SW480 (cell line): ENCODE measurements at regions not wholly inside any gene's neighbourhood (a gene's known extent, or its start where the extent isn't known, plus 50 kb on each side); places are given as distances from the start of the nearest gene placed in this dataset.

ENCODE experiments used
- DNase-seq: peaks from one replicate; pipeline ENCODE4 v3.0.0-alpha.2; 2016; ENCODE audit warnings: low spot score

DNA sequence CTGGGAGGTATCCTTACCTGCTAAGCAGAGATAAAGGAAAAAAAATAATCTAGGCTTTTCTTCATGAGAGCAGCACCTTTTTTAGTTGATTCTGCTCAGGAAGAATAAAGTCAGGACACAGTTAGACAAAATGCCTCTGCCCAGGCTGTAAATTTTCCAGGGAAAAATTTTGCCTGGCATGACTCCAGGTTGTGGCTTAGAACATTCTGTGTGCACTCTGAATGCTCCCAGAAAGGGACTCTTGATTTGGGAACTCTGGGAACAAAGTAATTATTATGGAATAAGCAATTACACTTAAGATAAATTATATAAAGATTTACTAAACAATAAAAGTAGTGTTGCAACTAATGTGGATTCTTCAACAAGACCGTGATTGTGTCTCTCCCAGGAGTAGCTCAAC lies 826.2 kb upstream of the TENM3 start:
- no peak for DNase-seq

DNA sequence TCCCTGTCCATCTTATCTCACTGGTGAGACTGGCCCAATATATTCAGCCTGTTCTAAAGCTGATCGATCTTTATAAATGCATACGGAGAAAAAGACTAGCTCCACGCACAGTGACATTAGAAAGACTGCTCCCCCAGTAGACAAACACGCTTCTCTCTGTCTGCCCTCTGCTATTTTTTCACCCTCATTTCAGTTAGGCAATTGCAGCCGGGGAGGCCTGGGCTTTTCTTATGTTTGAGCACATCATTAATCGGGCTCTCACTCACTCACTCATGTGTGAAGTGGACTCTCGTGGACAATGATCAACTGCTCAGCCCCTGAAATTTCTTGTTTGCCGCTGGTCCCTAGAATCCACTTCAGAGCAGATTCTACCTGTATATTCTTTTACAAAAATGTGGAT lies 824.7 kb upstream of the TENM3 start:
- no peak for DNase-seq

DNA sequence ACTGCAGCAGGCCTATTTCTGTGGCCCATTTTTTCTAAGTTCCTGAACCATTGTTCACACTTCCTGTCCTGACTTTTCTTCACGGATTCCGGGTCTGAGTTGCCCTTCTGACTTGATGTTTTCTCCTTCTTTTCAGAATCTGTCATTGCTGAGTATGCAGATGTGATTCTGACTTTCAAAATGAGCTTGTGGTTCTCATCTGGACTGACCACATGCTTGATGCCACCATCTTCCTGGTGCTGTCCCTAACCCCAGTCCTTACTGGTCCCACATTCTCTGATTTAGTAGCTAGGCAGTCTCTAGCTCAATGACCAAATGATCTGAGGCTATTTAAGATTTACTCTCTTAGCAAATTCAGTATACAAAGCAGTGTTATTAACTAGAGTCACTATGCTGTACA lies 822.3 kb upstream of the TENM3 start:
- DNase-seq: no peak

DNA sequence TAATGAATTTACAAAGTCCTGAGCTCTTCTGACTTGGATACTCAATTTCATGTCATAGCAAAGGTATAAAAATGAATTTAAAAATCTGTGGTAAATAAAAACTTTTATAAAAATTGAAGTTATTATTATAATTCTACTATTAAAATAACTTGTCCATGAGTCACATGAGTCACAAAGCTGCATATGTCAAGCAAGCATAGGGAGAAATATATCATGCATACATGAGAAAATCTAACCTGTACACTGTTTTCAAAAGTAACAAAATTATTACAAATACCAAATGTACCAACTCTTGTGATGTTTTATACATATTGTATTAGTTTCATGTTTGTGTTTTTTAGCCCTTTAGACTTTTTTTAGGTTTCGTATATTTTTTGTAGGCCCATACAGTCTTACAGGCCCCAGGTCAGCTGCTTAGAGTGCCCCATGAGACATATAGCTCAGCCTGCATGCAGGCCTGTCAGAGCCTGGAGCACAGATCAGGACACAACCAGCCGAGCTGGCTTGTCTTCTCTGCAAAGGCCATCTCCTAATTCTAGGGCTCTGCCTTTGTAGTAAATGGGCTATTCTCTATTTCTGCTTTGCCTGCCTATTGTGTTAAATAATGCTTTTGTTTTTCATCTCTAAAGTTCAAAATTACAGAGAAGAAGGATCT lies 818.7 kb upstream of the TENM3 start:
- DNase-seq: no peak

DNA sequence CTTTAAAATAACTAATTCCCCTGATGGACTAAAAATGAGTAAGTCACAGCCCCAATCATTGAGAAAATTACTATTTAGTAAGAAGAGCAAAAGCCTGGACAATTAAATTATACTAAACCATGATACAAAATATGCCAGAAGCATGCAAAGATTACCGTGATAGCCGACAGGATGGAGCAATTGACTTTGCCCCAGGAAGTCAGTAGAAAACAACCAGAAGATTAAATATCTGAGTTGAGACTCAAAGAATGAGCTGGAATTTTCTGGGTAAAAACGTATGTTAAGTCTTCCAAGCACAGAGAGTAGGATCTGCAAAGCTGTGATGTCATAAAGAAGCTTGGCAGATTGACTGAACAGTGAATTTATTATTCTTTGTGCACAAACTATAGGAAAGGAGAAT lies 816.1 kb upstream of the TENM3 start:
- no peak for DNase-seq

DNA sequence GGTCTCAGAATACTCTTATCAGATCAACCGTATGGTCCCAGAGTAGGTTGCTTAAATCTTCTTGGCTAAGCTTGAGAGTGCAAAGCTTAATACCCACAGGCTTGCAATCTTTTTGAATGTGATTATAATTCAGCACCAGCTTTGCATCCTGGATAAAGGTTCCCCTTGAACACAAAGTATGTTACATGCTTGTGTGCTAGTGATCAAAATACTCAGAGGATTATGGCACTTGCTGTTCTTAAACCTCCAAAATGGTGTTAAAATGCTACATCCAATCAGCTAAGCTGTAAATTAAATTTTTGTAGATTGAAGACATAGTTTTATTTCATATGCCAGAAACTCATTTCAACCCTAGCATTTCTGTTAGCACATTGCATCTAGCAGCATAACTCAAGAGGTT lies 812.2 kb upstream of the TENM3 start:
- no peak for DNase-seq

DNA sequence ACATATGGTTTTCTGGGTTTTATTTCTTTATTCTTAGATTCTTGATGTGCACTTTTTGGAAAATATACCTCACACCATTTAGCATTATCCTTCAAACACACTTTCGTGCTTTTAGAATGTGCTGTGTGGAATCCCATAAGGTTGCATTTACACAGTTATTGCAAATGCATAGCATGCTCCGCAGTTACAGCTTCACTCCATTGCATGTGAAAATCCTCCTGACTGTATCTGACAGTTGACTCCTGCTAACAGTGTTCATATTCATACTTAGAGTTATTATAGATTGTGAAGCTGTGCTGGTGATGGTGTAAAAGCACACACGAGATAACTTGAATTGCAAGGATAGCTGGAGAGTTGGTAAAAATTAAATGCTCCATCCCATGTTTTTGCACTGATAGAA lies 811.5 kb upstream of the TENM3 start:
- no peak for DNase-seq

DNA sequence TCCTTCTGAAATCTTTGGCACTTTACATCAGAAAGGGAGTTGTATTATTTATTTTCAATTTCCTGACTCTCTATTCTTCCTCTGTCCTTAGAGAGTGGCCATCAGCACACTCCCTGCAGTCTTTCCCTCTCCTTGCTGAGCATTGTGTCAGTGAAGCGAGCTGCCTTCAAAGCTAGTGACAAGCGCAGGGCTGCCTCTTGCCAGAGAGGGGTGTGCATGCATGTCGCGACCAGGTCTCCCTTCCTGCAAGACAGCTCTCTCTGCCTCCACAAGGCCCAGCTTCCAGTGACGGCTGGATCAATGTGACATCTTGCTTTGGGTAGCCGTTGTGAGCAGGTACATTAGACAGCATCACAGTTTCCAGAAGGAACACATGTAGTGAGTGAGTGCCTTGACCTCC lies 810.9 kb upstream of the TENM3 start:
- DNase-seq: no peak

DNA sequence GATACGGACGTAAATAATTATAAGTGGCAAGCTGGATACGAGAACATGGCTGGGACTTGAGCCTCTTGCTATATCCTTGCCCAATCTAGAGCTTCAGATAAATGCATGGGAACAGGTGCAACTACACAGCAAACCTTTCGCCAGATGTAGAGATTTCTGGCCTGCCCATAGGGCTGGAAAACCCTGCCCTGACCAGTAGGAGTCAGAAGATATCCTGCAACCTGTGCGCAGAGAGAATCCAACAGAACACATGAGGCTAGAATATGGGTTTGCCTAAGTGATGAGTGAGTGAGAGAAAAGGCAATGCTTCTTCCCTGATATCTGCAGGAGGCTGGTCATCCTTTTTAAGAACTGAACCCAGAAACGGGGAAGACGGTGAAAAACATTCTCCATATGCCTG lies 805.3 kb upstream of the TENM3 start:
- DNase-seq: no peak

DNA sequence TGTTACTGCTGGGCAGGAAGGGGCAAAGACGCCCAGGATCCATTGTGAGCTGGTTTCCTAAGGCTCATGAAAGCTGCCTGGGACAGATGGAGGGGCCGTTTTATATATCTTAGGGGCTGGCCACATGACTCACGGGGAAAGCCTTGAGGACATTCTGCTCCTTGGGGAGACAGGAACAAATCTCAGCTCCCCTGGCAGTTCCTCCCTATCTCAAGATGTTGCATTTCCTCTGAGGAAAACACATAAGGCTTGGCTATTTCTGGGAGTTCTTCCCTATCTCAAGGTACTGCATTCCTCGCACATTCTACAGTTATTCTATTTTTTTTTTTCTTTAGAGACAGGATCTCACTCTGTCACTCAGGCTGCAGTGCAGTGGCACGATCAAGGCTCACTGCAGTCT lies 804.6 kb upstream of the TENM3 start:
- no peak for DNase-seq

DNA sequence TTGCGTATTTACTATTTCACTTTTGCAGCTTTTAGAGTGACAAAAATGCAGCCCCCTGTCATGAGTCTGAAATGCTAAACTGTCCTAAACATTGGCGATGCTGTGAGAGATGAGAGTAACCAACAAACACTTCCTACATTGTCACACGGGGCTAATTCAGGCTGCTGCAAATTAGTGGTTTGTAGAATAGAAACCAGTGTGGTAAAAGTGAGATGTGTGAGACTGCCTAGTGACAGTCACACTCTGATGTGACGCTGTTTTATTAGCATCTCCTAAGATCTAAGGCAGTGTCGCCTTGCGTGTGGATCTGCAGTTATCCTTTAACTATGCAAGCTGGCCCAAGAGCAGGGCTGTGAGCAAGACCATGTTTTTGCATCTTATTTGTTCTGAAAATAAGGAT lies 800.2 kb upstream of the TENM3 start:
- DNase-seq: no peak

DNA sequence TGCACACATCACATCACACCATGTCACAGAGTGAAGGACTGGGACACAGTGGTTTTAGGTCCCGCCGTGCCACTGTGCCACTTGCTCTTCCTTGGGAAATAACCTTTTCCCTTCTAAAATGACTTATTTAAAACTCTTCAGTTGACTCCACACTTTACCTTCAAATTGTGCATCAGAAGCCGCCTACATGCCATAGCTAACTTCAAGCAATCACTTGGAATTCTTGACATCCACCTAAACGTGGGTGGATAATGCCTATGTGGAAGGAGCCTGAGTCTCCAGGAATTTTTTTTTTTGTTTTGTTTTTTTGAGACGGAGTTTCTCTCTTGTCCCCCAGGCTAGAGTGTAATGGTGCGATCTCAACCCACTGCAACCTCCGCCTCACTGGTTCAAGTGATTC lies 777.4 kb upstream of the TENM3 start:
- DNase-seq: no peak

DNA sequence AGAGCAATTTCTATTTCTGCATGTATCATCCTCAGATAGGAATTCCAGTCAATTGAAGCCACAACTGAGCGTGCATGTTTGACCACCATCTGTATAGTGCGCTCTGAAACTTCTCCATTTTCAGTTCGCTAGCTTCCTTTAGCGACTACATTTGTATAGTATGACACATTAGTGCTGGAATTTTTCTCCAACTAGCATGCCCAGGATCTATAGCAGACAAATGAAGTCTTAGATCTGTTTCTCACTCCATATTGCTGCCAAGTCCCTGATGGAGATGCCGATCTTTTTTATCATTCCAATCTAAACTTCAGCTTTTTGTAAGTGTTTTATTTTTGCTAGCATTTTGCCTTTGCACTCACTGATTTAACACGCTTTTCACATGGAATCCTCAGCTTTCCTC lies 774.8 kb upstream of the TENM3 start:
- no peak for DNase-seq

DNA sequence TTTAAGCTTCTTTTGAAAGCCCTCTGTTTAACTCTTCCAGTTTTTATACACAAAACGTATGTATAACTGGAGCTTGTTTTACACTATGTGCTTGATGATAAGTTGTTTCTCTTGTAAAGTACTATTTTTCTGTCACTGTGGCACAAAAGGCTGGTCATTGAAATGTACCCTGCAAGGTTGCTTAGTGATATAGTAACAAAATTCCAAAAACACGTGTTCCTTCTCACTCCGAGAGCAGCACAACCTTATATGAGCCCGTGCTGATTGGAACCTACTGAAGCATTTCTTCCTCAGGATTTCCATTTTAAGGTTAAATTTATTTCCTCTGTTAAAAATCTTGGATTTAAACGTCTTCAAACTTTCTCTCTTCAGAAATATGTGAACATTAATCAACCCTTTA lies 772.9 kb upstream of the TENM3 start:
- DNase-seq: no peak

DNA sequence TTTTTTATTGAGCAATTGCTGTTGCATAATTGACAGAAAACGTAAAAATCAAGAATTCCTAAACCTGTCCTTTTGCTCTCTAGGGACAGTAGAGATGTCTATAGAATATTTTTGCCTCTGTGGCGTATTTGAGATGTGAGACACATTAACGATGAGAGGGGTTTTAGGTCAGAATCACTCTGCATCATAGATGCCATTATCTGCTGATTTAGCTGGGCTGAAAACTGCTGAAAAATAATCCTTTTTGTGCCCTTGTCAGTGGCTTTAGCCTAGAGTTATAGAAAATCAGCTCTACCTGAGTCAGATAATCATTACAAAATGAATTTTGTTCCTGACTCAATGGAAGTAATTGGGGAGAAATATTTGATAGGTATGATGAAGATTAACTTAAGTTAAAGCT lies 767.8 kb upstream of the TENM3 start:
- DNase-seq: no peak

DNA sequence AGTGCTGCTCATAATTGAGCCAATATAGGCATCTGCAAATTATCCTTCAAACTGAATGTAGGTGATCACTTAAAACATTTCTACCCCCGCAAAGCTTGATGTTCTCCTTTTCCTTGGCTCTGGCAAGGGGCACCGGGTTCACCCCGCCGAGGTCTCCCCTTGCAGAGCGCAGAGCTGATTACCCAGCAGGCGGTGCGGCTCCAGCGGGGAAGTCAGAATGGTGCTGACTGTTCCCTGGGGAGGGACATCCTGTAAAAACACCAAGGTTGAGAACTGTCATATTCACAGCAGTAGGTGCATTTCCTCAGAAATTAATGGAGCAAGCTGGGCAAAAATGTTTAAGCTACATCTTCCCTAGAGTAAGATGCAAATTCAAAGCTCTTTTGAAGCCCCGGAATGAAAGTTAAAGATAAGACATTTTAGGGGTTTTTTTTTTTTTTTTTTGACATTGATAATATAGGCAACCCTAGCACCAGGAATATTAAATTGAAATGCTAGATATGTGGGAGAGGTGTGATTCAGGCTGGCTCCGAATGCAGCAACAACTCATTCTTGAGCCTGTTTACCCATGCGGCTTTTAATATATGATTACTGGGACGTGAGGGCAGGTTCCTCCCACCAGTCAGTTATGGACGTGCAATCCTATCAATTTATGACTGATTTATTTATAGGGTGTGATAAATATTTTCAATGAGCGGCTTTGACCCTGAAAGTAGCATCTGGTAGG lies 767.3 kb upstream of the TENM3 start:
- DNase-seq: no peak

DNA sequence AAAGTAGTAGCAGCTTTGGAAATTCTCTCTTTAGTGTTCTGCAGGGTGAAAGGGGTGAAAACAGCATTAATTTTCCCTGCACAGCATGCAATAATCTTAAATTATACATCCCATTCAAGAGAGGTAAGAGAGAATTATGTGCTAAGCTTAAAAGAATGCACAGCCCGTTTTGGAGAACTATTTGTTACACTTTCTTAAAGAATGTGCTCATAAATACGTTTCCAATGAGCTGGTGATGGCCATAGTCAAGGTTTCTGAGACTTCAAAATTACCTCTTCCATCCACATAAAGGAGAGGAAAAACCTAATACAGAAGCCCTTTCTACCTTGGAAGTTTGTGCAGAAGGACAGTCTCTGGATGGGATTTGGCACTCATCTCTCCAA lies 766.7 kb upstream of the TENM3 start:
- DNase-seq: no peak

DNA sequence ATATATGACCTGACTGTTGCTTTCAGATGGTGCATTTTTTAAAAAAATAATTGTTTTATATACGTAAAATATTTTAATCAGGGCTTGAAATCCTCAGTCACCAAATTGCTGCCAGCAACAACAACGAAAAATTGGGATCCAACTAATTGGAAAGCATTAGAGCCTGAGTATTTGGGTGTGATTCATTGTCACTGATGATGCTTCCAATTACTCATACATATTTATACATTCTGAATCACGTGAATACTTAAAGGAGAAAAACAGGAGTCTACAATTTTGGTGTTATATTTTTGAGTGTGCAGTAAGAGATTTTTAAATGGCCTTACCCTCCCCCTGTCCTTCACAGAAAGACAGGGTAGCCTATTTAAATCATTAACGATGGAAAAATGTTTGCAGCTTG lies 765.6 kb upstream of the TENM3 start:
- DNase-seq: no peak

DNA sequence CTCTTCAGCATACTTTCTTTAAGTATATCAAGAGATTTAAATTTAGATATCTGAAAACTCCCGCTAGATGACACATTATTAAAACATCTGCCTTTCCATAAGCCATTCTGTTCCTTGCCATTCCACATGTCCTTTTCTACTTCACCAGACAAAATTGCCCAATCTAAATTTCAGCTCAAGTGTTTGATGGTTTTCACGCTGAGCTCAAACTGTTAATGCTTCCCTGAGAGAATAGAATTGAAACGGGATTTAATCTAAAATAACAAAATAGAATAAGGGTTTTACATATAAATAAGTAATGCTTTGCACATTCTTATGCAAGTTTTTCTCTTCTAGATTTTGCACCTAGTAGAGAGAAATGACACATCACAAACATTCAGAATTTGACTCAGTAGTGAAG lies 764.5 kb upstream of the TENM3 start:
- DNase-seq: no peak

DNA sequence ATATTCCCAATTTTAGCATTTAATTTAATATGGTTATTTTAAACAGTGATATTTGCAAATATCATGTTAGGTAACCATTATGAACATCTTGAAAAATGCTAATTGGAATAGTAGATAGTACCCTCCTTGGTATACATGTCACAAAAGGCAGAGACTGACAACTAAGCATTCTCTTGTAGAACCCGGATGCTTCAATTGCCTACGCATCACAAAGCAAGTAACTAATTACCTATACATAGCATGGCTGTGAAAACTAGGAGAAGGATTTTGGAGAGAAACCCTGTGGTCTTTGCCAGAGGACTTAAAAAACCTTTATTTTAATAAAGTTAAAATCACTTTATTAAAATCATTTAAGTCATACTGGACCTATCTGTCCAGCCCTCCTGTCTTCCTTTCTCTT lies 764.1 kb upstream of the TENM3 start:
- DNase-seq: no peak

DNA sequence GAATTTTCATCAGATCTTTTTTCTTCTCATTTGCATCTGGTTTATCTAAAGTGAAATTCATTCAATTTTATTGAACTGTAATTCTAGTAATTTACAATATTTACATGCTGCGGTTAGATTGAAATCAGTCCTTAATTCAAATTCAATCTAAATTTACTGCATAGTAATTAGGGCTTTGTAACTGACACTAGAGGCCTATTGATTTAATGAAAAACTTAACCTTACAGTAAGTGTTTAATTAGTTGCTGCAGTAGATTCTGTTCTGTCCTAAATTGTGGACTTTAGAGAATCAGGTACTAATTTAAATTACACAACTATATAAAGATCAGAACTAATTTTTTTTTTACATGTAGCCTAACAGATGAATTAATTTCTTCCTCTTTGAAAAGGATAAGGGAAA lies 758.8 kb upstream of the TENM3 start:
- DNase-seq: no peak

DNA sequence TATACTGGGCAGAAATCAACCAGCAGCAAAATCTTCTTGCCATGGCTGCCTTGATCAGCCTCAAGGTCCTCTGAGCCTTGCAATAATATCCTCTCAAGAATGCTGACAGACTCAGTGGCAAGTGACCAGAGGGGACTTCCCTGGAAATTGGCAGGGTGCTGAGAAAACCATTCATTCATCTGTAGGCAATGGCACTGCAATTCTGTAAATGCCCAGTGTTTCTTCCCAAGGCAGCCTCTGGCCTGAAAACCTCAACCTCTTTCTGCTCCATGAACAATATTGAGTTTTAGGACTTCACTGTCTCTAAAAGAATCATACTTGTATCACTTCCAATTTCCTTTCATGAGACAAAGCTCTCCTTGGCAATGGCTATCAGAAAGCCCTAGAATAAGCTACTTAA lies 754.3 kb upstream of the TENM3 start:
- DNase-seq: no peak

DNA sequence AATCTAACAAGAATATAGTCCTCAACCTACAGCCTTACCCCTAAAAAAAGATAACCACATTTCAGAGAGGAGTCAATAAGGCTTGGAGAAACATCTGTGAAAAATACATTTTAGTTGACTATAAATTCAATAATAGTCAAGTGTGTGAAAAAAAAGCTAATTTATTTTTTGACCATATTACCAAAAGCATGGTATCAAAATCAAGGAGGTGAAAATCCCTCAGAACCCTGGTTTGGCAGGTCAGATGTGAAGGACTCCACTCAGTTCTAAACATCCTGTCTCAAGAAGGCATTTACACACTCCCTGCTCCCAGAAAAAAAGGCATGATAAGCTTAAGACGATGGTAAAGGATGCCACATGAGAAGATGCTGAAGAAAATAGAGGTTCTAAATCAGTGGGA lies 745.1 kb upstream of the TENM3 start:
- no peak for DNase-seq

DNA sequence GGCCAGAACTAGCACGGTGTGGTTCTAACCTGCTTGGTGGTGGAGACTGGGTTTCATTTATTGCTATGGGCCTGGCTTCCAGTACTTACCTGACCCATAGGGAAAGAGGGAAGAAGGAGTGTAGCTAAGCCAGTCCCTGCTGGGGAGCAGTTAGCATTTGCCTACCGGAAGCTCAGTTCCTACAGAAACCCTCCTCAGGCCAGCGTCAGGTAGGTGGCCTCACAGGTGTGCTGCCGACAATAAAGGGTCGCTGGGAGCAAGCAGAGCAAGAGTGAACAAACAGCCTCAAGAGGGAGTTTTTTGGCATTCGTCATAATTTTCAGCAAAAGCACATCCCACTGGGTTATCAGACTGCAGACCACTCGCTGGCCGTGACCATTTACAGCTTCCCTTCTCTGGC lies 740.6 kb upstream of the TENM3 start:
- no peak for DNase-seq
